Activated CD4-positive, alpha-beta T cell treated with anti-CD3 and anti-CD28 coated beads, Interleukin-2, Interleukin-6, amounts not matched to agents 100 ng/mL and 50 ng/mL, durations not matched to agents 16 hours and 8 hours (primary cell): ENCODE measurements at regions not wholly inside any gene's neighbourhood (a gene's known extent, or its start where the extent isn't known, plus 50 kb on each side); places are given as distances from the start of the nearest gene placed in this dataset.

Source experiments
- DNase-seq: peaks from one replicate; pipeline ENCODE4 v3.0.0-alpha.2; 2020

GRCh38 chrX:13142891-13143290, 98.5 kb upstream of the FAM9C start:
- DNase-seq, result no peak

- DNase-seq, result no peak
These were observed 95.6 kb upstream of the FAM9C start for GRCh38 chrX:13140007-13140406.

GRCh38 chrX:13131396-13132137, 87.1 kb upstream of the FAM9C start:
- no peak for DNase-seq

GRCh38 chrX:13130816-13131215, 86.4 kb upstream of the FAM9C start:
- DNase-seq, result no peak

- DNase-seq, result no peak
These were observed 83.7 kb upstream of the FAM9C start for GRCh38 chrX:13128104-13128503.

GRCh38 chrX:13126775-13127174, 82.4 kb upstream of the FAM9C start:
- DNase-seq, result no peak

GRCh38 chrX:13125188-13125587, 80.8 kb upstream of the FAM9C start:
- no peak for DNase-seq

GRCh38 chrX:13123857-13124345, 79.5 kb upstream of the FAM9C start:
- peak; percentile 33 for DNase-seq

GRCh38 chrX:13123247-13123856, 78.9 kb upstream of the FAM9C start:
- DNase-seq, result no peak

GRCh38 chrX:13121020-13121555, 76.7 kb upstream of the FAM9C start:
- DNase-seq, result no peak

GRCh38 chrX:13120017-13120416, 75.6 kb upstream of the FAM9C start:
- no peak for DNase-seq

- DNase-seq, result no peak
These were observed 75.0 kb upstream of the FAM9C start for GRCh38 chrX:13119386-13119785.

- no peak for DNase-seq
These were observed 70.9 kb upstream of the FAM9C start for GRCh38 chrX:13115146-13115855.

- DNase-seq, result no peak
These were observed 68.1 kb upstream of the FAM9C start for GRCh38 chrX:13112499-13112898.

- DNase-seq, result no peak
These were observed 66.3 kb upstream of the FAM9C start for GRCh38 chrX:13110433-13111324.

- no peak for DNase-seq
These were observed 65.4 kb upstream of the FAM9C start for GRCh38 chrX:13109817-13110216.

GRCh38 chrX:13103914-13104274, 59.5 kb upstream of the FAM9C start:
- no peak for DNase-seq

- DNase-seq, result no peak
These were observed 58.9 kb upstream of the FAM9C start for GRCh38 chrX:13103188-13103913.

GRCh38 chrX:13102636-13103035, 58.2 kb upstream of the FAM9C start:
- no peak for DNase-seq

- peak; percentile 79 for DNase-seq
These were observed 57.2 kb upstream of the FAM9C start for GRCh38 chrX:13101441-13102139.

- no peak for DNase-seq
These were observed 54.7 kb upstream of the FAM9C start for GRCh38 chrX:13099121-13099520.
